Lower leg skin (tissue), 4 donors: ENCODE measurements at regions not wholly inside any gene's neighbourhood (a gene's known extent, or its start where the extent isn't known, plus 50 kb on each side); places are given as distances from the start of the nearest gene placed in this dataset.

Experiments
- DNase-seq, 2 donors: peaks; one replicate each; pipeline ENCODE4 v3.0.0-alpha.2; 2019; ENCODE audit warnings: low spot score in 2 of 2
- H3K4me3 ChIP-seq: fragments of 200-600 bp; sonication (generic); 2 replicates; pipeline ENCODE4 v1.5.1; 2017; ENCODE audit warnings: mild to moderate bottlenecking, low read depth; ENCODE audit not compliant: poor library complexity, severe bottlenecking
- POLR2A ChIP-seq, 2 donors: fragments of 450-650 bp; IDR thresholded peaks; one replicate each; pipeline ENCODE4 v1.6.1; 2016 to 2017; ENCODE audit warnings: antibody characterized with exemption in 2 of 2, mild to moderate bottlenecking in 1 of 2, moderate library complexity in 1 of 2
- WGBS, 2 donors: methylation state at CpG; one replicate each; pipeline ENCODE4 v1.1.5; 2018; 5-methylcytosine and 5-hydroxymethylcytosine counted together
- intact Hi-C: fragments of 100-400 bp; cut with DNase I; formaldehyde crosslinking; loops from one replicate; pipeline ENCODE4 v1.15.0; 2023; ENCODE audit warnings: low total_unique reads
- TF ChIP-seq, protein P1 (sequence below), 3 donors: fragments of 450-650 bp; IDR thresholded peaks; one replicate each; pipeline ENCODE4 v1.5.1; 2016; ENCODE audit warnings: antibody characterized with exemption in 3 of 3, mild to moderate bottlenecking in 3 of 3, moderate library complexity in 2 of 3

DNA sequence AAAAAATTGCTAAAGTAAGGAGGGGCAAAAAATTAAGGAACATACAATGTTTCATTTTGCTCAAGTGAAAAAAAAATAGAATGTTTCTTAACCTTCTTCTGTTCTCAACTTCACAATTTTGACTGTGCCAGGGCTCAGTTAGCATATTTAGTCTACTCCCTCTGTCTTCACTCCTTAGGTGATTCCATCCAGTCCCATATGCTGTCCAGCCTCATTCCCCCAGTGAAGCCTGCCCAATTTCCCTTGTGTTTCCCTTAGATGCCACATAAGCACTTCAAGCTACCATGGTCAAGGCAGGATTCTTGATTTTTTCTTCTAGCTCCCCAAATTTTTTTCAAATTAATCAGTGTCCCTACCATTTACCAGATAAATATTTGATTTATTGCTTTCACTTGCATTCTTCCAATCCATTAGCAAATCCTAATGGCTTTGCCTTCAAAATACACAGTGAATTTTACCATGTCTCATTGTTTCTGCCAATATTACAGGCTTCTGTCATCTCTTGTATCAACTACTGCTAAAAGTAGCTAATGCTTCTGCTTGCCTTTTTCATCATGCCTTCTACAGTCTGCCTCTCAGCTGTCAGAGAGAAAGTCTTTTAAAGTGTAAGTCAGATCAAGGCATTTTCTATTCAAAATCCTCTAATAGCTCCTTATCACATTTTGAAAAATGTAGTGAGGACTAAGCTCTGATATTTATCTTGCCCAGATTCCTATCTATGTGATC is 166.8 kb downstream of the MACC1 start:
- DNase-seq: no peak
- no peak overlapping the region for H3K4me3 ChIP-seq
- TF ChIP-seq, protein P1, sequence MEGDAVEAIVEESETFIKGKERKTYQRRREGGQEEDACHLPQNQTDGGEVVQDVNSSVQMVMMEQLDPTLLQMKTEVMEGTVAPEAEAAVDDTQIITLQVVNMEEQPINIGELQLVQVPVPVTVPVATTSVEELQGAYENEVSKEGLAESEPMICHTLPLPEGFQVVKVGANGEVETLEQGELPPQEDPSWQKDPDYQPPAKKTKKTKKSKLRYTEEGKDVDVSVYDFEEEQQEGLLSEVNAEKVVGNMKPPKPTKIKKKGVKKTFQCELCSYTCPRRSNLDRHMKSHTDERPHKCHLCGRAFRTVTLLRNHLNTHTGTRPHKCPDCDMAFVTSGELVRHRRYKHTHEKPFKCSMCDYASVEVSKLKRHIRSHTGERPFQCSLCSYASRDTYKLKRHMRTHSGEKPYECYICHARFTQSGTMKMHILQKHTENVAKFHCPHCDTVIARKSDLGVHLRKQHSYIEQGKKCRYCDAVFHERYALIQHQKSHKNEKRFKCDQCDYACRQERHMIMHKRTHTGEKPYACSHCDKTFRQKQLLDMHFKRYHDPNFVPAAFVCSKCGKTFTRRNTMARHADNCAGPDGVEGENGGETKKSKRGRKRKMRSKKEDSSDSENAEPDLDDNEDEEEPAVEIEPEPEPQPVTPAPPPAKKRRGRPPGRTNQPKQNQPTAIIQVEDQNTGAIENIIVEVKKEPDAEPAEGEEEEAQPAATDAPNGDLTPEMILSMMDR (IDR thresholded peaks at IDR 0.05): no peak
- TF ChIP-seq POLR2A (IDR thresholded peaks at IDR 0.05): no peak
- intact Hi-C loops: no loop called here

DNA sequence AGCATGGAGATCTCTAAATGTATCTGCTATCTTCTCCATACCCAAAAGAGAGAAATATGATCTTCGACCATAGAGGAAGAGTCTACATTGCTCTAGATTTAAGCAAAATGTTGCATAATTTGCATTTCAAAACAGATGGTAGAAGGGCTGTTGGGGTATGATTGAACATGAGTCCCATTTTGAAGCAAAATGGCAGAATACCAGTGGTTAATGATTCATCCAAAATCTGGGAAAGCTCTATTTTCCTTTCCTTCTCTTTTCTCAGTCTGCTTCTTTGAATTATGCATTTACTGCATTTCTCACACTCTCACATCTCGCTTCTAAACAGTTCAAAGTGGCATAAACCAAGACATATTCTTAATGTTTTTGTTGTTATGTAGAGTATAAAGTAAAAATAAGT is 178.5 kb downstream of the MACC1 start:
- no peak for DNase-seq
- H3K4me3 ChIP-seq: no peak overlapping the region
- intact Hi-C loops: no loop called here
- no peak for TF ChIP-seq POLR2A (IDR thresholded peaks at IDR 0.05)
- TF ChIP-seq, protein P1 (IDR thresholded peaks at IDR 0.05): no peak
- 88 to 91% methylated on average over 2 of the region's 2 CpGs for WGBS, 2 donors

DNA sequence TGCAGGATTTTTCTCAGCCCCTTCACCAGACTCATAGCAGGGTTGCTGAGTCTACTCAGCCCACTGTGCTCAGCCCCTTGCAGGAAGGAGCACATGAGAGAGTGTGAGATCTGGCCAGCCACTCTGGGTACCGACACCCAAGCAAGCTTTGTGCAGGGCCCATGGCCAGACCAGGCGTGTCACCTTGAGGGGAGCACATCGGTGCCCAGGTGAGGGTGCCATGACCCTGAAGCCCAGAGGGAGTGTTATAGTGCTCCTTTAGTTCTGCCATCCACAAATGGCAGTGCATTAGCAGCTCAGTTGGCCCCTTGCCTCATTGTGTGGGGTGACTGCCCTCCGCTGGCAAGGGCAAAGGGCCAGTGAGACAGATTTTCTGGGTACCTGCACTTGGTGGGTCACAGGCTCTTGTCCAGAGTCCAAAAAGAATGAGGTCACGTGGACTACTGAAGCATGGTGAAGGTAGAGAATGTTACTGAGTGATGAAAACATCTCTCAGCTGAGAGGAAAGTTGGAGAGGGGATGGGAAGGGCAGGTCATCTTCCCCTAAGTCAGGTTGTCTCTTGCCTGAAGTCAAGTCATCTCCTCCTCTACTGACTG is 181.8 kb downstream of the MACC1 start:
- DNase-seq: no peak
- intact Hi-C loops: no loop called here
- WGBS, 2 donors: 79 to 85% methylated on average over 5 of the region's 5 CpGs

DNA sequence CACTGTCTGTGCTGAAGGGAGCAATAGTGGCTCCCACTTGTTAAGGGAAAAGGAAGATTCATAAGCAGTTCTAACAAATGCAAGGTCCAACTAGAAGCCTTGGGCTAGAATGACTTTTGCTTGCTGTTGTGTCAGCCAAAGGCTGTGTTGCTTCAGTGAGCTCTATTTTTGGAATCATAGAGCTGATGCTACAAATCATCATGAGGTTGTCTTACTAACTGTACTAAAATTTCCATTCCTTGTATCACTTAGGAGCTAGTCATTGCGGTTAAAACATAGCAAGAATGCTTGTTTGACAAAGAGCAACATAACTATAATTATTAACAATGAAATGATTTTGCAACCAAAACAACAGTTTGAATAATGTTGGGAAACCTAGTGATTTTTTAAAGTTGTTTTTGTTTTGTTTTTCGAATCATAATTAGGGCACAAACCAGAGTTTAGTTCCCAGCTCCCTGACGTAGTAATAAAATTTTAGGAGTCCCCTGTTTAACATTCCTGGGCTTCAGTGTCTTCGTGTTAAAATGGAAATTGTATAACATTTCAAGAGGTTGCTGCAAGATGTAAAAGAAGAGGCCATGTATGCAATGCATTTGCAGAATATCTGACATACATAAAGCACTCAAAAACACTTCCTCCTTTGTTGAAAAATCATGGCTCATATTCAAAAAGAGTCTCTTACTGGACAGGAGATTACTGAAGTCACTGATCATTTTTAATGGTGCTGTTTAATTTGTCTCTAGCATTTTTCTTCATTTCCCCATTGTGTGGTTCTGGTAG is 183.4 kb downstream of the MACC1 start:
- H3K4me3 ChIP-seq: no peak overlapping the region
- TF ChIP-seq, protein P1 (IDR thresholded peaks at IDR 0.05): no peak
- TF ChIP-seq POLR2A (IDR thresholded peaks at IDR 0.05): no peak
- DNase-seq: peak in 1 of 2 donors; percentile 14
- intact Hi-C loops: no loop called here
- WGBS, 2 donors: 56 to 66% methylated on average over 4 of the region's 4 CpGs

More for the DNA sequence above, 181.8 kb downstream of the MACC1 start:
- no peak overlapping the region for H3K4me3 ChIP-seq
- TF ChIP-seq POLR2A (IDR thresholded peaks at IDR 0.05): no peak
- TF ChIP-seq, protein P1 (IDR thresholded peaks at IDR 0.05): no peak

DNA sequence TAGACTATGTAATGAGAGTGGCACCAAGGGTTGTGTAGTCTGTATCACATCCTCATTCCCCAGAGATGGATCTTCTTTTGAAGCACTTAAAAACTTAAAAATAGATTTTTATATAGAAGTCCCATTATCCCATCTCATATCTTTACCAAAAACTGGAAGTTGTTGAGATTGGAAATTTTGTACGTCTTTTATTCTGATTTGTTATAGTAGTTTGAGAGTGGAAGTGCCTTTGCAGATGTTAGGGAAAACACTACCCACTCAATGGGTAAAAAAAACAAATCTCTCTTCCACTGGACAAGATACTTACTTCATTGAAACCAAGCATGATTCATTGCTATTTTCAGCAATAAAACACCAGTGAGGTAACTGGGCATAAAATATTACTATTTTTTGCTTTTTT is 184.4 kb downstream of the MACC1 start:
- no peak for TF ChIP-seq POLR2A (IDR thresholded peaks at IDR 0.05)
- TF ChIP-seq, protein P1 (IDR thresholded peaks at IDR 0.05): no peak
- 77% methylated on average over 1 of the region's 1 CpG for WGBS, 2 donors
- intact Hi-C loops: no loop called here
- no peak overlapping the region for H3K4me3 ChIP-seq
- DNase-seq: no peak
